Right lobe of liver (tissue), 6 donors: ENCODE measurements at regions not wholly inside any gene's neighbourhood (a gene's known extent, or its start where the extent isn't known, plus 50 kb on each side); places are given as distances from the start of the nearest gene placed in this dataset.
A peak's percentile ranks its signal among the peaks of the same experiment; 100 is the strongest.

Experiments
- ATAC-seq, 4 donors: fragments of 200-7000 bp; cut with Tn5 transposase; one replicate each; pipeline ENCODE4 v1.9.1; 2020; ENCODE audit warnings: mild to moderate bottlenecking in 4 of 4, moderate library complexity in 4 of 4
- DNase-seq, 3 donors: peaks; one replicate each; pipeline ENCODE4 v3.0.0-alpha.2; 2020
- H3K27ac ChIP-seq, 3 donors: fragments of 200-600 bp; one replicate each; pipeline ENCODE4 v1.8.0; 2022
- H3K27me3 ChIP-seq, 2 donors: fragments of 200-600 bp; one replicate each; pipeline ENCODE4 v1.8.0; 2022
- H3K36me3 ChIP-seq, 4 donors: fragments of 200-600 bp; sonication (generic) in 1 of 4; one replicate each; pipeline versions ENCODE4 v1.5.1 to v1.8.0; 2017 to 2022; ENCODE audit warnings: control low read depth in 1 of 4
- H3K4me1 ChIP-seq, 4 donors: fragments of 200-600 bp; sonication (generic) in 1 of 4; one replicate each; pipeline versions ENCODE4 v1.5.1 to v1.8.0; 2017 to 2022; ENCODE audit warnings: control low read depth in 1 of 4
- H3K4me3 ChIP-seq, 3 donors: fragments of 200-600 bp; one replicate each; pipeline ENCODE4 v1.8.0; 2022
- H3K9me3 ChIP-seq, 4 donors: fragments of 200-600 bp; sonication (generic) in 1 of 4; one replicate each; pipeline versions ENCODE4 v1.5.1 to v1.8.0; 2017 to 2022; ENCODE audit warnings: control low read depth in 1 of 4
- CTCF ChIP-seq, 4 donors: fragments of 200-600 bp in 3 of 4; fragments of 450-650 bp in 1 of 4; IDR thresholded peaks; one replicate each; pipeline versions ENCODE4 v1.5.1 to v1.8.0; 2016 to 2022; ENCODE audit warnings: antibody characterized with exemption in 4 of 4, mild to moderate bottlenecking in 2 of 4
- POLR2A ChIP-seq: fragments of 450-650 bp; IDR thresholded peaks from one replicate; pipeline ENCODE4 v1.6.1; 2017; ENCODE audit warnings: antibody characterized with exemption, mild to moderate bottlenecking
- WGBS: methylation state at CpG from one replicate; pipeline ENCODE4 v1.1.6; 2018; ENCODE audit warnings: low coverage, low lambda C conversion rate; ENCODE audit not compliant: insufficient coverage; ENCODE audit errors: missing lambda C conversion rate; 5-methylcytosine and 5-hydroxymethylcytosine counted together
- intact Hi-C, 2 donors: fragments of 100-400 bp; cut with DNase I; formaldehyde crosslinking; loops; one replicate each; pipeline versions ENCODE4 v1.11.2 to v1.14.1; 2022
- donor health status: DM: no; HTN: yes; CAD: no.
- donor health status: DM: no; HTN: no; CAD: no.
- donor health status: DM: no; HTN: no; CAD: no.
- donor health status: DM: no; HTN: yes; CAD: no.
- donor health status: DM: no; HTN: yes; CAD: no.

DNA sequence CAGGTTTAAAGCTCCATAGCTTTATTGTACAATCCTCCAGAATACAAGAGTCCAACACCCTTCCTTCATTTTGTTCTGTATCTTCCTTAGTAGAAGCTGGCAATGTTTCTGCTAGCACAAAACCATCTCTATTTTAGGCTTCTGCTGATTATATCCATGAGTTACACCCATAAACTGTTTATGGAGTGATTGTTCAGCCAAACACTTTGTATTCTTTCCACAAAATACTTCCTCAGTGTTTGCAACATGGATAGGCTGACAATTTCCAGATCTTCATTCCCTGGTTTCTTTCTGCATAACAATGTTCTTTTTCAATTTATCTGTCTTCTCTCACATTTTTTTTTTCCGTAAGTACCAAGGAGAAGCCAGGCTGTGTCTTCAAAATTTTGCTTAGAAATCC is 839.9 kb upstream of the CDH8 start:
- Histone ChIP-seq H3K36me3 (no peaks in the 10 kb centered on the region), H3K4me1 (no peaks in the 10 kb centered on the region), H3K27ac (no peak overlapping the region), H3K4me3 (no peak overlapping the region), H3K27me3 (no peaks in the 10 kb centered on the region), H3K9me3 (no peaks in the 10 kb centered on the region)
- TF ChIP-seq POLR2A = no peak
- no peak for TF ChIP-seq CTCF (IDR thresholded peaks at IDR 0.05)
- intact Hi-C loops = no loop called here
- 63% methylated on average over 1 of the region's 1 CpG for WGBS
- DNase-seq (no peak), ATAC-seq (no peak)

DNA sequence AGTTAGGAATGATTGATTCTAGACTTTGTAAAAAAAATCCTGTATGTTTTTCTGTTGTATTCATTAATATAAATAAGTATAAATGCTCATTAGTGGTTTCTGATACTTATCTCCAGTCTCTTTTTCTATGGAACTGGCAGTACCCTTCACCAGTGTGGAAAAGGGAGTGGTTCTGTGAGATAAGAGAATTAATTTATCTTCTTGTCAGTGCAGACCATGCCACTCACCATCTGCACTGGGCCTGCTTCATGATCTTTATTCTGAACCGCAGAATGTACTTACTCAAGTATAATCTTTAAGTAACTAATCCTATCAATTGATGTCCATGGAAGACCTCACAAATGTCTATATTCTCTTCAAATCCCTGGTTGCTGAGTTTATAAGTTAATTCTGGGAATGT is 836.1 kb upstream of the CDH8 start:
- no peak for DNase-seq
- no peaks in the 10 kb centered on the region for H3K9me3 ChIP-seq
- no peaks in the 10 kb centered on the region for H3K36me3 ChIP-seq
- H3K27me3 ChIP-seq = no peaks in the 10 kb centered on the region
- intact Hi-C loops = no loop called here
- 80% methylated on average over 1 of the region's 1 CpG for WGBS
- no peak for ATAC-seq
- no peak overlapping the region for H3K27ac ChIP-seq
- no peaks in the 10 kb centered on the region for H3K4me1 ChIP-seq
- no peak for TF ChIP-seq CTCF (IDR thresholded peaks at IDR 0.05)
- no peak for TF ChIP-seq POLR2A
- no peak overlapping the region for H3K4me3 ChIP-seq

DNA sequence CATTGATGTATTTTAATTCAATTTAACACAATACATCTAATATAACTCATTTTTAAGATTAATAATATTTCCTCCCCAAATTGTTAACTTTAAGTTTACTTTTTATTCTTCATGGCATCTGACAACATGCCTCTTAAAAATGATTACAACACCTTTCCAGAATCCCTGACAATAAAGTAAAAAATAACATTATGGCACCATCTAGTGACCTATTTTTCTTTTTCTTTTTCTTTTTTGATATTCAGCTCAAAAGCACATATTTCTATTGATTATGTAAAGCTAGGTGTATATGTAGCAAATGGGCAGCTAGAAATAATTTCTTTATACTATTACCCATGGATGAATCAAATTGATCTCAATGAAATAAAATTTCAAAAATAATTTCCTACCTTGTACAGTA is 834.3 kb upstream of the CDH8 start:
- Histone ChIP-seq H3K9me3 (no peaks in the 10 kb centered on the region), H3K27me3 (no peaks in the 10 kb centered on the region), H3K36me3 (no peaks in the 10 kb centered on the region), H3K27ac (no peak overlapping the region), H3K4me3 (no peak overlapping the region), H3K4me1 (no peaks in the 10 kb centered on the region)
- ATAC-seq (peak in 2 of 4 donors; percentile 41 to 53), DNase-seq (no peak)
- intact Hi-C loops = no loop called here
- TF ChIP-seq POLR2A (no peak), CTCF (IDR thresholded peaks at IDR 0.05) (peak; percentile 19 to 41 (median 30))

DNA sequence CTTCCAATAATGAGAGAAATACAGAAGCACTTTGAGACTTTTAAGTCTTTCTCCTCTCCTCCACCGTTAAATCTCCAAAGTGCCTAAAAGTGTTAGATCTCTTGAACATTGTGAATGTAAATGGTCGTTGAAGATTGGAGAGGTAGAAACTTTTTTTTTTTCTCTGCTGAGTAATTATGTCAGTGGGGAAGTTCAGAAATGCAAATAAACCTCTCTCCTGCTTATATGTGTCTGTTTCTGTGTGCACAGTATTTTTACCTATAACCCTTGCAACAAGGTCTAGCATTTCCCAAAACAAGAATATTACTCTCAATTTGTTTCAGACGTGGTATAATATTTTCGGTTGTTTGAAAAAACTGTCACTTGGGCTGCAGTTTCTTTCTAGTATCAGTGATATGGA is 833.6 kb upstream of the CDH8 start:
- DNase-seq (no peak), ATAC-seq (no peak)
- no peaks in the 10 kb centered on the region for H3K9me3 ChIP-seq
- TF ChIP-seq POLR2A = no peak
- no peak for TF ChIP-seq CTCF (IDR thresholded peaks at IDR 0.05)
- H3K4me1 ChIP-seq = no peaks in the 10 kb centered on the region
- WGBS = 55% methylated on average over 4 of the region's 4 CpGs
- no peaks in the 10 kb centered on the region for H3K27me3 ChIP-seq
- H3K36me3 ChIP-seq = no peaks in the 10 kb centered on the region
- intact Hi-C loops = no loop called here
- H3K4me3 ChIP-seq = no peak overlapping the region
- no peak overlapping the region for H3K27ac ChIP-seq

GRCh38 chr16:62863139-62863538 is 826.9 kb upstream of the CDH8 start:
- TF ChIP-seq POLR2A = no peak
- no peak for TF ChIP-seq CTCF (IDR thresholded peaks at IDR 0.05)
- Histone ChIP-seq H3K4me1 (no peaks in the 10 kb centered on the region), H3K9me3 (no peaks in the 10 kb centered on the region), H3K4me3 (no peak overlapping the region), H3K27me3 (no peaks in the 10 kb centered on the region), H3K27ac (no peak overlapping the region), H3K36me3 (no peaks in the 10 kb centered on the region)
- intact Hi-C loops = no loop called here
- no peak for ATAC-seq
- DNase-seq = no peak
- 63% methylated on average over 2 of the region's 2 CpGs for WGBS
